ENCODE measurements at regions not wholly inside any gene's neighbourhood (a gene's known extent, or its start where the extent isn't known, plus 50 kb on each side); places are given as distances from the start of the nearest gene placed in this dataset.

DNA sequence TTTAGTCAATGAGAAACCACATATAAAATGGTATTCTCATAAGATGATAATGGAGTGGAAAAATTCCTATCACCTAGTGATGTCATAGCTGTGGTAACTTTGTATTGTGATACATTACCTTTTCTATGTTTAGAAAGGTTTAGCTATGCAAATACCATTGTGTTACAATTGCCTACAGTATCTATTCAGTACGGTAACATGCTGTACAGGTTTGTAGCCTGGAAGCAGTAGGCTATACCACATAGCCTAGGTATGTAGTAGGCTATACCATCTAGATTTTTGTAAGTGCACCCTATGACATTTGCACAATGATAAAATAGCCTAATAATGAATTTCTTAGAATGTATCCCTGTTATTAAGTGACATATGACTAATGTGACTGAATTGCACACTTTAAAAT is 50.5 kb upstream of the CCDC196 start:
- Histone ChIP-seq H3K27ac (ENCODE audit: low read depth, low read length) (no peak overlapping the region), H3K9ac (ENCODE audit: low read length) (no peak overlapping the region), H3K4me3 (ENCODE audit: low read depth, low read length) (no peak overlapping the region), H3K36me3 (ENCODE audit: control insufficient read depth, insufficient read depth, low read length) (no peaks in the 10 kb centered on the region), H3K9me3 (ENCODE audit: control insufficient read depth, insufficient read depth, low read depth, low read length) (peaks cover 20% of the 10 kb centered on the region; the same call in 1 of the 2 replicates), H3K27me3 (ENCODE audit: control insufficient read depth, insufficient read depth, low read length) (no peaks in the 10 kb centered on the region), H3K4me1 (ENCODE audit: control insufficient read depth, insufficient read depth, low read length) (no peaks in the 10 kb centered on the region)
